ENCODE measurements at regions not wholly inside any gene's neighbourhood (a gene's known extent, or its start where the extent isn't known, plus 50 kb on each side); places are given as distances from the start of the nearest gene placed in this dataset.

DNA sequence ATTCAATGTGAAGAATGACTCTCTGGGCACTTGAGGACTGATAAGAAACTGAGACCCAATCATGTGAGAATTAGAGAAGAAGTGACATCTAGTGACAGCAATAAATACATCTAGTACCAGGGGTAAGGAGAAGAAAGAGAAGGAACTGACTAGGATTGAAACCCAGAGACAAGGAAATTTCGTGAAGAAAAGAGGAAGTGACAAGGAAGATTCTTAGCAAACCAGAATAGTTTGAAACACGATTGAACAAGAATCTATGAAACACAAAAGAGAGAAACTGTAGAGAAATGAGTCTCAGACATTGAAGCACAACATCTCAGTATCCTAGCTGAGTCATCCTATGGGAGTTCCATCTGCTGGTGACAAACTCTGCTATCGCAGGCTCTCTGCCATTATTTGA is 571.9 kb upstream of the PKDCC start:
- TF ChIP-seq POLR2A (IDR thresholded peaks at IDR 0.05) = no peak
- TF ChIP-seq, protein P1, sequence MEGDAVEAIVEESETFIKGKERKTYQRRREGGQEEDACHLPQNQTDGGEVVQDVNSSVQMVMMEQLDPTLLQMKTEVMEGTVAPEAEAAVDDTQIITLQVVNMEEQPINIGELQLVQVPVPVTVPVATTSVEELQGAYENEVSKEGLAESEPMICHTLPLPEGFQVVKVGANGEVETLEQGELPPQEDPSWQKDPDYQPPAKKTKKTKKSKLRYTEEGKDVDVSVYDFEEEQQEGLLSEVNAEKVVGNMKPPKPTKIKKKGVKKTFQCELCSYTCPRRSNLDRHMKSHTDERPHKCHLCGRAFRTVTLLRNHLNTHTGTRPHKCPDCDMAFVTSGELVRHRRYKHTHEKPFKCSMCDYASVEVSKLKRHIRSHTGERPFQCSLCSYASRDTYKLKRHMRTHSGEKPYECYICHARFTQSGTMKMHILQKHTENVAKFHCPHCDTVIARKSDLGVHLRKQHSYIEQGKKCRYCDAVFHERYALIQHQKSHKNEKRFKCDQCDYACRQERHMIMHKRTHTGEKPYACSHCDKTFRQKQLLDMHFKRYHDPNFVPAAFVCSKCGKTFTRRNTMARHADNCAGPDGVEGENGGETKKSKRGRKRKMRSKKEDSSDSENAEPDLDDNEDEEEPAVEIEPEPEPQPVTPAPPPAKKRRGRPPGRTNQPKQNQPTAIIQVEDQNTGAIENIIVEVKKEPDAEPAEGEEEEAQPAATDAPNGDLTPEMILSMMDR (IDR thresholded peaks at IDR 0.05) = no peak

All from uterus (tissue), 2 donors.